ENCODE measurements at regions not wholly inside any gene's neighbourhood (a gene's known extent, or its start where the extent isn't known, plus 50 kb on each side); places are given as distances from the start of the nearest gene placed in this dataset.

GRCh38 chr2:221710744-221711143 lies 138.6 kb upstream of the EPHA4 start:
- Histone ChIP-seq H3K27me3 (ENCODE audit: control insufficient read depth in 3 of 3, insufficient read depth in 3 of 3, low read length in 2 of 3) (no peaks in the 10 kb centered on the region), H3K4me1 (ENCODE audit: control insufficient read depth in 5 of 5, insufficient read depth in 5 of 5, low read length in 5 of 5) (no peaks in the 10 kb centered on the region), H3K4me3 (no peak overlapping the region), H3K36me3 (ENCODE audit: control insufficient read depth in 4 of 4, insufficient read depth in 4 of 4, low read length in 4 of 4) (no peaks in the 10 kb centered on the region), H3K9me3 (ENCODE audit: control insufficient read depth in 4 of 4, insufficient read depth in 3 of 4, low read length in 3 of 4) (no peaks in the 10 kb centered on the region), H3K27ac (ENCODE audit: low read depth in 1 of 2, low read length in 1 of 2) (no peak overlapping the region), H3K9ac (ENCODE audit: insufficient read depth in 1 of 2, low read length in 2 of 2) (no peak overlapping the region)
- 88 to 90% methylated on average over 3 of the region's 3 CpGs for WGBS, 2 donors
- TF ChIP-seq CTCF (IDR thresholded peaks at IDR 0.05; ENCODE audit: control extremely low read depth, extremely low read depth) = no peak
- DNase-seq = no peak
- no peak for ATAC-seq (ENCODE audit: insufficient read depth, low FRiP score)

GRCh38 chr2:221708902-221709301 lies 136.8 kb upstream of the EPHA4 start:
- WGBS, 2 donors = 55 to 70% methylated on average over 1 of the region's 1 CpG
- Histone ChIP-seq H3K36me3 (ENCODE audit: control insufficient read depth in 4 of 4, insufficient read depth in 4 of 4, low read length in 4 of 4) (no peaks in the 10 kb centered on the region), H3K4me1 (ENCODE audit: control insufficient read depth in 5 of 5, insufficient read depth in 5 of 5, low read length in 5 of 5) (no peaks in the 10 kb centered on the region), H3K4me3 (no peak overlapping the region), H3K27ac (ENCODE audit: low read depth in 1 of 2, low read length in 1 of 2) (no peak overlapping the region), H3K9me3 (ENCODE audit: control insufficient read depth in 4 of 4, insufficient read depth in 3 of 4, low read length in 3 of 4) (no peaks in the 10 kb centered on the region), H3K27me3 (ENCODE audit: control insufficient read depth in 3 of 3, insufficient read depth in 3 of 3, low read length in 2 of 3) (no peaks in the 10 kb centered on the region), H3K9ac (ENCODE audit: insufficient read depth in 1 of 2, low read length in 2 of 2) (no peak overlapping the region)
- DNase-seq (peak in 1 of 3 donors; percentile 53), ATAC-seq (ENCODE audit: insufficient read depth, low FRiP score) (no peak)
- no peak for TF ChIP-seq CTCF (IDR thresholded peaks at IDR 0.05; ENCODE audit: control extremely low read depth, extremely low read depth)

- Histone ChIP-seq H3K9me3 (ENCODE audit: control insufficient read depth in 4 of 4, insufficient read depth in 3 of 4, low read length in 3 of 4) (no peaks in the 10 kb centered on the region), H3K4me1 (ENCODE audit: control insufficient read depth in 5 of 5, insufficient read depth in 5 of 5, low read length in 5 of 5) (no peaks in the 10 kb centered on the region), H3K9ac (ENCODE audit: insufficient read depth in 1 of 2, low read length in 2 of 2) (no peak overlapping the region), H3K4me3 (no peak overlapping the region), H3K27ac (ENCODE audit: low read depth in 1 of 2, low read length in 1 of 2) (no peak overlapping the region), H3K36me3 (ENCODE audit: control insufficient read depth in 4 of 4, insufficient read depth in 4 of 4, low read length in 4 of 4) (no peaks in the 10 kb centered on the region), H3K27me3 (ENCODE audit: control insufficient read depth in 3 of 3, insufficient read depth in 3 of 3, low read length in 2 of 3) (no peaks in the 10 kb centered on the region)
- ATAC-seq (ENCODE audit: insufficient read depth, low FRiP score) (no peak), DNase-seq (peak in 1 of 3 donors; percentile 42)
- 72 to 86% methylated on average over 6 of the region's 6 CpGs for whole genome bisulfite sequencing, 2 donors
- no peak for TF ChIP-seq CTCF (IDR thresholded peaks at IDR 0.05; ENCODE audit: control extremely low read depth, extremely low read depth)
Observed at GRCh38 chr2:221705185-221705877, 133.2 kb upstream of the EPHA4 start.

- Histone ChIP-seq H3K9me3 (ENCODE audit: control insufficient read depth in 4 of 4, insufficient read depth in 3 of 4, low read length in 3 of 4) (no peaks in the 10 kb centered on the region), H3K27me3 (ENCODE audit: control insufficient read depth in 3 of 3, insufficient read depth in 3 of 3, low read length in 2 of 3) (no peaks in the 10 kb centered on the region), H3K4me1 (ENCODE audit: control insufficient read depth in 5 of 5, insufficient read depth in 5 of 5, low read length in 5 of 5) (no peaks in the 10 kb centered on the region), H3K27ac (ENCODE audit: low read depth in 1 of 2, low read length in 1 of 2) (no peak overlapping the region), H3K9ac (ENCODE audit: insufficient read depth in 1 of 2, low read length in 2 of 2) (no peak overlapping the region), H3K4me3 (no peak overlapping the region), H3K36me3 (ENCODE audit: control insufficient read depth in 4 of 4, insufficient read depth in 4 of 4, low read length in 4 of 4) (no peaks in the 10 kb centered on the region)
- DNase-seq (no peak), ATAC-seq (ENCODE audit: insufficient read depth, low FRiP score) (no peak)
- 84 to 89% methylated on average over 8 of the region's 8 CpGs for WGBS, 2 donors
- TF ChIP-seq CTCF (IDR thresholded peaks at IDR 0.05; ENCODE audit: control extremely low read depth, extremely low read depth) = no peak
Observed at GRCh38 chr2:221704442-221704841, 132.3 kb upstream of the EPHA4 start.

Measured in lung (tissue), 11 donors.